ENCODE measurements at regions not wholly inside any gene's neighbourhood (a gene's known extent, or its start where the extent isn't known, plus 50 kb on each side); places are given as distances from the start of the nearest gene placed in this dataset.

- TF ChIP-seq CTCF (conservative IDR thresholded peaks at IDR 0.05; ENCODE audit: low read depth in 2 of 2) (no peak), CREB1 (CRISPR knock-in tag; IDR thresholded peaks at IDR 0.05; ENCODE audit: low read depth) (no peak), POLR2AphosphoS5 (IDR thresholded peaks at IDR 0.05; ENCODE audit: low read depth) (no peak), EZH2phosphoT487 (IDR thresholded peaks at IDR 0.05; ENCODE audit: unreplicated experiment) (no peak), REST (IDR thresholded peaks at IDR 0.05; ENCODE audit: unreplicated experiment) (no peak), EZH2 (IDR thresholded peaks at IDR 0.05; ENCODE audit: low read depth, unreplicated experiment) (no peak), STAT1 (IDR thresholded peaks at IDR 0.05; ENCODE audit: unreplicated experiment) (no peak), ETS1 (IDR thresholded peaks at IDR 0.05) (no peak), NANOG (IDR thresholded peaks at IDR 0.05; ENCODE audit: borderline replicate concordance) (no peak), ZNF114 (CRISPR knock-in tag; IDR thresholded peaks at IDR 0.05) (no peak)
These were observed 118.5 kb upstream of the HDAC4 start for GRCh38 chr2:239519089-239519920.
